HL-60 (cell line): ENCODE measurements at regions not wholly inside any gene's neighbourhood (a gene's known extent, or its start where the extent isn't known, plus 50 kb on each side); places are given as distances from the start of the nearest gene placed in this dataset.

Source experiments
- POLR2AphosphoS5 ChIP-seq: IDR thresholded peaks from 2 replicates; pipeline ENCODE4 v1.6.1; 2012; ENCODE audit warnings: low read depth
- REST ChIP-seq: IDR thresholded peaks from 2 replicates; pipeline ENCODE4 v1.6.1; 2012; ENCODE audit warnings: low read depth; ENCODE audit not compliant: insufficient replicate concordance
- SPI1 ChIP-seq: IDR thresholded peaks from 2 replicates; pipeline ENCODE4 v1.6.1; 2012; ENCODE audit warnings: low read depth, mild to moderate bottlenecking, borderline replicate concordance
- TF ChIP-seq, protein P1 (sequence below): IDR thresholded peaks from one replicate; pipeline ENCODE4 v1.5.1; 2011; ENCODE audit warnings: low read length, control low read depth, inconsistent platforms; ENCODE audit not compliant: insufficient read depth

- TF ChIP-seq, protein P1, sequence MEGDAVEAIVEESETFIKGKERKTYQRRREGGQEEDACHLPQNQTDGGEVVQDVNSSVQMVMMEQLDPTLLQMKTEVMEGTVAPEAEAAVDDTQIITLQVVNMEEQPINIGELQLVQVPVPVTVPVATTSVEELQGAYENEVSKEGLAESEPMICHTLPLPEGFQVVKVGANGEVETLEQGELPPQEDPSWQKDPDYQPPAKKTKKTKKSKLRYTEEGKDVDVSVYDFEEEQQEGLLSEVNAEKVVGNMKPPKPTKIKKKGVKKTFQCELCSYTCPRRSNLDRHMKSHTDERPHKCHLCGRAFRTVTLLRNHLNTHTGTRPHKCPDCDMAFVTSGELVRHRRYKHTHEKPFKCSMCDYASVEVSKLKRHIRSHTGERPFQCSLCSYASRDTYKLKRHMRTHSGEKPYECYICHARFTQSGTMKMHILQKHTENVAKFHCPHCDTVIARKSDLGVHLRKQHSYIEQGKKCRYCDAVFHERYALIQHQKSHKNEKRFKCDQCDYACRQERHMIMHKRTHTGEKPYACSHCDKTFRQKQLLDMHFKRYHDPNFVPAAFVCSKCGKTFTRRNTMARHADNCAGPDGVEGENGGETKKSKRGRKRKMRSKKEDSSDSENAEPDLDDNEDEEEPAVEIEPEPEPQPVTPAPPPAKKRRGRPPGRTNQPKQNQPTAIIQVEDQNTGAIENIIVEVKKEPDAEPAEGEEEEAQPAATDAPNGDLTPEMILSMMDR, result no peak
- no peak for TF ChIP-seq SPI1
- TF ChIP-seq REST, result no peak
- no peak for TF ChIP-seq POLR2AphosphoS5
These were observed 53.5 kb upstream of the PROK2 start for GRCh38 chr3:71838406-71838805.
